CD4-positive, alpha-beta T cell treated with Interleukin-21 for 1 hour (primary cell): ENCODE measurements at regions not wholly inside any gene's neighbourhood (a gene's known extent, or its start where the extent isn't known, plus 50 kb on each side); places are given as distances from the start of the nearest gene placed in this dataset.
"Not testable (repeated sequence)": the region's sequence is repeated elsewhere in the genome, so short reads cannot be mapped to it uniquely, and the experiment has no call there.

Source experiments
- DNase-seq: peaks from one replicate; pipeline ENCODE4 v3.0.0-alpha.2; 2020

DNA sequence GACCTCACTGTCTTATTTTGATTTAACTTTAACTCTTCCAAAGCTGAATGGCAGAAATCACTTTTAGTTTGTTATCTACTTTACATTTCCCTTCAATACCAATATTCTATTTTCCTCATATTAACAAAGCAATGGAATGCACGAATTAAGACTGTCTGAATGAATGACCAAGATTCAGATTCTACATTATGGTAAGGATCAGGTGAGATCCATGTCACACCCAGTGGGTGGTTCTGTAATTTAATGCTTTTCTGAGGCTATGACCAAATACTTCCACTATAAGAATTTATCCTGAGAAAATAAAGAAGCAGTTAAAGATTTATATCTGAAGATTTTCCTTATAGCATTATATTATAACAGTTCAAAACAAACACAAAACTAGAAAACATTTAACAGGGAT is 90.2 kb upstream of the NUPR2 start:
- no peak for DNase-seq

- DNase-seq: no peak
Measured at GRCh38 chr7:56199639-56200038, 83.4 kb upstream of the NUPR2 start.

DNA sequence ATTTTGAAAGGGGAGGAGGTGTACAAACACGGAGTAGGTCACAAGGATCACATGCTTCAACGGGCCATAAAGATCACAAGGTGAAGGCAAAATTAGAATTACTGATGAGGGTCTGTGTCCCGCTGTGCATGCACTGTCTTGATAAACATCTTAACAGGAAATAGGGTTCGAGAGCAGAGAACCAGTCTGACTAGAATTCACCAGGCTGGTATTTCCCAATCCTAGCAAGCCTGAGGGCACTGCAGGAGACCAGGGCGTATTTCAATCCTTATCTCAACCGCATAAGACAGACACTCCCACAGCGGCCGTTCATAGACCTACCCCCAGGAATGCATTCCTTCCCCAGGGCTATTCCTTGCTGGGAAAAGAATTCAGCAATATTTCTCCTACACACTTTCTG is 80.0 kb upstream of the NUPR2 start:
- not testable (repeated sequence) for DNase-seq

DNA sequence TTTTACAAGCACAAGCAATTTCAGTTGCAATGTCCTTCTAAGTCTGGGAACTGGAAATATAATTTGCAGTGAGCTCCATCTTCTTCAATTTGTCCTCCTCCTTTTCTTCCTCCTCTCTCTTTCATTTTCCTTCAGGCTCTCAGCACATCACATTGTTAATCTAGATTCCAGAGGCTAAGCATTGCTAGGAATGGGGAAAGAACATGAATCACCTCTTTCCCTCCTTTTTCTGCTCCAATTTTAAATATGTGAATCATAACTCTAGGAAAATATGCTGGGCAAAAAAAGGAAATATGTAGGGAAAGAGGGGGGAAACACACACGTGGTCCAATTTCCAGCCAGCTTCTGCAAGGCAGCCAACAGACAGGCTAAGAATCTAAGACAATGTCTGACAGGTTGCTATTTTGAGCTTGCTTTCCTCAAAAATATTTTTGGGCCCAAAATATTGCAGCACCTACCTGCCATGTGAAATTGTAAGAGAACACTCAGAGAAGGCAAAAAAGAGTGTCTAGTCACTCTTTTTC is 72.7 kb upstream of the NUPR2 start:
- DNase-seq: no peak

DNA sequence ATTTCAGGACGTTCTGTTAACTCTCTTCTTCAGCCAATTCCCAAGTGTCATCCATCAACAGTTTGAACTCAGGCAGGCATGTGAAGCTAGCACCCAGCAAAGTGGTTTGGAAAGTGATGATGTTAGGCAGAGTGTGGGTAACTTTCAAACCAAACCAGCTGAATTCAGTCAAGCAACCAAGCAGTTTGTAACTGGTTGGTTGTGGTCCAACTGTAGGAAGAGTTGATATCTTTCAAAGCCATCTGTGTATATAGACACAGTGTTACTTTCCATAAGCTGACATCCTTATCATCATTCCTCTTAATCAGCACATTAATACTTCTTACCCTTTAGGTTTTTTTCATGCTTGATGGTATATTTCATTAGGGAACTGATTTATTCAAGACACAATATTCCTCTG is 72.2 kb upstream of the NUPR2 start:
- no peak for DNase-seq

GRCh38 chr7:56181010-56181409 is 64.8 kb upstream of the NUPR2 start:
- DNase-seq: no peak

GRCh38 chr7:56175771-56176170 is 59.6 kb upstream of the NUPR2 start:
- DNase-seq: no peak

- no peak for DNase-seq
Measured at GRCh38 chr7:56174875-56175760, 58.9 kb upstream of the NUPR2 start.

- no peak for DNase-seq
Measured at GRCh38 chr7:56174346-56174874, 58.2 kb upstream of the NUPR2 start.
